Aorta (tissue), 5 donors: ENCODE measurements at regions not wholly inside any gene's neighbourhood (a gene's known extent, or its start where the extent isn't known, plus 50 kb on each side); places are given as distances from the start of the nearest gene placed in this dataset.

Source experiments
- ATAC-seq: fragments of 200-7000 bp; cut with Tn5 transposase; one replicate; pipeline ENCODE4 v1.9.1; 2022; ENCODE audit warnings: moderate library complexity; ENCODE audit not compliant: low FRiP score
- DNase-seq, 2 donors: peaks; one replicate each; pipeline ENCODE4 v3.0.0-alpha.2; 2020
- H3K27ac ChIP-seq, 2 donors: one replicate each; pipeline ENCODE4 v1.5.1; 2013; ENCODE audit warnings: low read length in 2 of 2, mild to moderate bottlenecking in 2 of 2, moderate library complexity in 2 of 2, control low read depth in 1 of 2, inconsistent platforms in 1 of 2, low read depth in 1 of 2
- H3K27me3 ChIP-seq, 2 donors: one replicate each; pipeline ENCODE4 v1.6.1; 2013; ENCODE audit warnings: control low read depth in 1 of 2, low read length in 1 of 2, mild to moderate bottlenecking in 1 of 2, moderate library complexity in 1 of 2; ENCODE audit not compliant: insufficient read depth in 2 of 2, control insufficient read depth in 1 of 2
- H3K36me3 ChIP-seq, 2 donors: one replicate each; pipeline ENCODE4 v1.6.1; 2013; ENCODE audit warnings: control low read depth in 1 of 2, low read length in 1 of 2, mild to moderate bottlenecking in 1 of 2; ENCODE audit not compliant: insufficient read depth in 2 of 2, control insufficient read depth in 1 of 2
- H3K4me1 ChIP-seq, 2 donors: one replicate each; pipeline ENCODE4 v1.6.1; 2013; ENCODE audit warnings: low read length in 2 of 2, control low read depth in 1 of 2, mild to moderate bottlenecking in 1 of 2, moderate library complexity in 1 of 2; ENCODE audit not compliant: insufficient read depth in 2 of 2, control insufficient read depth in 1 of 2
- H3K4me3 ChIP-seq, 2 donors: one replicate each; pipeline ENCODE4 v1.5.1; 2013; ENCODE audit warnings: low read length in 2 of 2, control low read depth in 1 of 2, mild to moderate bottlenecking in 1 of 2
- H3K9me3 ChIP-seq: one replicate; pipeline ENCODE4 v1.6.1; 2013; ENCODE audit warnings: mild to moderate bottlenecking, low read length; ENCODE audit not compliant: control insufficient read depth
- WGBS, 2 donors: extraction: QIAGEN DNeasy Blood & Tissue Kit; methylation state at CpG; one replicate each; pipeline ENCODE4 v1.1.7; 2013; 5-methylcytosine and 5-hydroxymethylcytosine counted together
- intact Hi-C, 2 donors: fragments of 100-400 bp; cut with DNase I; formaldehyde crosslinking; loops; one replicate each; pipeline versions ENCODE4 v1.14.2 to v1.15.0; 2022
- donor health status: healthy with polysubstance abuse.
- donor health status: Bipolar disorder and iron deficiency.
- donor health status: DM: no; HTN: no; CAD: no.
- donor health status: DM: no; HTN: no; CAD: no.
- donor health status: DM: yes; HTN: yes; CAD: no.

DNA sequence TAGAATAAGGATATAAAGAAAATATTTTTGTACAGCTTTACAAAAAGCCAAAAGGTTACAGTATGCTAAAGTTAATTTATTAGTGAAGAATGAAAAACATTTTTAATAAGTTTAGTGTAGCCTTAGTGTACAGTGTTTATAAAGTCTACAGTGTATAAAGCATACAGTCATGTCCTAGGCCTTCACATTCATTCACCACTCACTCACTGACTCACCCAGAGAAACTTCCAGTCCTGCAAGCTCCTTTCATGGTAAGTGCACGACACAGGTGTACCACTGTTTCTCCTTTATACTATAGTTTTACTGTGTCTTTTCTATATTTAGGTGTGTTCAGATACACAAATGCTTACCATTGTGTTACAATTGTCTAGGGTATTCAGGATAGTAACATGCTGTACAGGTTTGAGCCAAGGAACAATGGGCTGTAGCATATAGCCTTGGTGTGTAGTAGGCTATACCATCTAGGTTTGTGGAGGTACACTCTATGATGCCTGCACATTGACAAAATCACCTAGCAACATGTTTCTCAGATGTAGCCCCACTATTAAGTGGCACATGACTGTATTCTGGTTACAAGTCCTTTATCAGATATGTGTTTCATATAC, 197.1 kb upstream of the KBTBD8 start:
- Histone ChIP-seq H3K4me1 (no peaks in the 10 kb centered on the region), H3K27ac (no peak overlapping the region), H3K9me3 (no peaks in the 10 kb centered on the region), H3K36me3 (no peaks in the 10 kb centered on the region), H3K27me3 (no peaks in the 10 kb centered on the region), H3K4me3 (no peak overlapping the region)
- intact Hi-C loops, result no loop called here
- 100% methylated on average over 1 of the region's 1 CpG for WGBS, 2 donors
- DNase-seq (no peak), ATAC-seq (no peak)

DNA sequence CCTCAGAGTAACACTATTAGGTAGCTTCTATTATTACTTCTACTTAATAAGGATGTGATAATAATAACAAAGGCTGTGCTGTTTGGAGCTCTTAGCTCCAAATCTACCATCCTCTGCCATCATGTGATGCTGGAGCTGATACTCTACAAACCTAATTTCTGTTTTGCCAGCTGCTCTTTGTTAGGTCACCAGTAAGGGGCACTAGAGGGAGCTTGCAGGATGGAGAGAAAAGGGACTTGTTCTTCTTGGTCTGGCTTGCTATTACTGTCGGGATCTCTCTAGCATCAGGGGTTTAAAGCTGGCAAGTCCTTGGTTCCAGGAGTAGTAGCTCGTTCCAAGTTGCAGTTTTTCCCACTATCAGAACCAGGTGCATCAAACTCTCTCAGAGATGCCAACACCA, 194.9 kb upstream of the KBTBD8 start:
- H3K36me3 ChIP-seq, result no peaks in the 10 kb centered on the region
- no peaks in the 10 kb centered on the region for H3K27me3 ChIP-seq
- intact Hi-C loops, result no loop called here
- 66 to 67% methylated on average over 2 of the region's 2 CpGs for WGBS, 2 donors
- no peak for ATAC-seq
- no peaks in the 10 kb centered on the region for H3K9me3 ChIP-seq
- no peak for DNase-seq
- no peak overlapping the region for H3K4me3 ChIP-seq
- H3K4me1 ChIP-seq, result no peaks in the 10 kb centered on the region
- no peak overlapping the region for H3K27ac ChIP-seq

DNA sequence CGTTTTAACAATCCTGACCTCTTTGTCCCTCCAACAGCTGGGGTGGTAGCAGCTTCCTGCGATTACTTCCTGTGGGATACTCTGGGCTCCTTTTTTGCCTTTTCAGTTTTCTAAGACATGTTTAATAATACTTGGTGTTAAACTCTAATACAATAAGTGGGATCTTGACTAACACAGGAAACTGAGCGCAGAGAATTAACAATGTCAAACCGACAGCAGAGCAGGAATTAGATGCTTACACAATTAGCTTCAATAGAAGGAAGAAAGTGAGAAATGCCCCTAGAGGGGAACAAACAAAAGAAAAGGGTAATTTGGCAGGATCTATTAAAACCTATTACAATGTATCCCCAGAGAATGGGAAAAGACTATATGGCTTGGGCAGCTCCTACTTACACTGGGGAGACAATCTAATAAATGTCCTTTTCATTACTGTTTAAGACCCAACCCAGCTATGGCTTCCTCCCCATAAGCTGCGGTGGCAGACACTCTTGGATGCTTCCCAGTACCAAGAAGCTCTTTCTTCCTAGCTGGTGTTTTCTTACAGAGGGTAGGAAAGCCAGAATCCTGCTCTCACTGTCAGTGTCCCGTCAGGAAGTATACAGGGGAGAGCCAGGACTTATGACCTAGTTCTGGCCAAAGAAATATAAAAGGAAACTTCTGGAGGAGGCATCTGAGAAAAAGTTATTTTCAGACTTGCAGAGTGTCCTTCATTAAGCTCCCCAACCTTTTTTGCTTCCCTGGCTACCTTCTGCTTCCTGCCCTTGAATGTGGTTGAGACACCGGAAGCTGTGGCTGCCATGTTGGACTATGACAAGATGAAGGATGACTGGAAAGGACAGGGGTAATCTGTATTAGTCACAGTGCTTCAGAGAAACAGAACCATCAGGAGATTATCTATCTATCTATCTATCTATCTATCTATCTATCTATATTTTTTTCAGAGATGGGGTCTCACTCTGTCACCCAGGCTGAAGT, 194.1 kb upstream of the KBTBD8 start:
- intact Hi-C loops, result no loop called here
- Histone ChIP-seq H3K27ac (no peak overlapping the region), H3K36me3 (no peaks in the 10 kb centered on the region), H3K4me1 (no peaks in the 10 kb centered on the region), H3K9me3 (no peaks in the 10 kb centered on the region), H3K4me3 (no peak overlapping the region), H3K27me3 (no peaks in the 10 kb centered on the region)
- 57 to 66% methylated on average over 7 of the region's 7 CpGs for WGBS, 2 donors
- ATAC-seq (no peak), DNase-seq (no peak)

DNA sequence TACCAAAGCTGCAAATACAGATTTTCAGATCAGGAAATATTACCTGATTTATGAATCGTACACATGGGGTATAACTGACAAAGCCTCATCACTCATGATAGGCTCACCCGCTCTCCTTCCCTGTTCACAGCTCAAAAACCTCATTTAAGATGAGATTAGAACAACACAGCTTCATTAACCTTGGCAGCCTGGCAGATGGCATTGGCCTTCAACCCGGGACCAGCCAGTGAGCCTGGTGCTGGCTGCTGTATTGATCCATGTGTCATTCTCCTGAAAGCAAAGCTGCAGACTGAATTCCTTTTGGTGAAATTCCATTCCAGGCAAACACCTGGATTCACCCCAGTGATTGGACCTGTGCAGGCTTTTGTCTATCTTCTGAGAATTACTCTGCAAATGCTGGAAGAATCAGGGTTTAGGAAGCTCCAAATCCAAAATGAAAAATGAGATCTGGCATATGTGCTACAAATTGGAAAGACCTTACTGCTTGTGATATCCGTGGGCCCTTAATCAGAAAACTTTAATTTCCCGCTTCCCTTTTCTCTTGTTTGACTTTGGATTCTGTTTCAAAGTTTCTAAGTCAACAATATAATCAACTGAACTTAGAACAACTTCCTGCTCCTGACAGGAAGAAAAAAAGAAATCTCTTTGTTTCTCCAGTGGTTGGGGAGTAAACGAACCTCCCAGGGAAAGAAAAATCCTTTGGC, 189.1 kb upstream of the KBTBD8 start:
- DNase-seq (no peak), ATAC-seq (no peak)
- Histone ChIP-seq H3K27me3 (no peaks in the 10 kb centered on the region), H3K27ac (no peak overlapping the region), H3K4me3 (no peak overlapping the region), H3K9me3 (no peaks in the 10 kb centered on the region), H3K4me1 (no peaks in the 10 kb centered on the region), H3K36me3 (no peaks in the 10 kb centered on the region)
- intact Hi-C loops, result no loop called here
- 70 to 73% methylated on average over 6 of the region's 6 CpGs for WGBS, 2 donors

DNA sequence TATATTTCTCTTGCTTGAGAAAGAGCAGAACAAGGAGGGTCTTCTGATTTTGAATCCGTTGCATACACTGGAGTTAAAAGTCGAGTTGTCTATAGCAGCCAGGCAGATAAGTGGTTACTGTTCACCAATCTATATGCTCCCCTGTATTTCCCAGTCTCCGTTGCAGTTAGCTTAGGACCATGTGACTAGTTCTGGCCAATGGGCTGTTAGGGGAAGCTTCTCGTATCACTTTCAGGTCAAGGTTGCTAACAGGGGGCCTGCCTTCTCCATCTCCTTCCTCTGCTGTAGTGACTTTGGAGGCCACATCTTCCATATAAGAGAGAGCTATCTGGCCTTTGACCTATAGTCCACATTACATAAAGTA, 188.5 kb upstream of the KBTBD8 start:
- Histone ChIP-seq H3K4me1 (no peaks in the 10 kb centered on the region), H3K27ac (no peak overlapping the region), H3K27me3 (no peaks in the 10 kb centered on the region), H3K36me3 (no peaks in the 10 kb centered on the region), H3K9me3 (no peaks in the 10 kb centered on the region), H3K4me3 (no peak overlapping the region)
- WGBS, 2 donors, result 68 to 71% methylated on average over 4 of the region's 4 CpGs
- no peak for DNase-seq
- intact Hi-C loops, result no loop called here
- ATAC-seq, result no peak

DNA sequence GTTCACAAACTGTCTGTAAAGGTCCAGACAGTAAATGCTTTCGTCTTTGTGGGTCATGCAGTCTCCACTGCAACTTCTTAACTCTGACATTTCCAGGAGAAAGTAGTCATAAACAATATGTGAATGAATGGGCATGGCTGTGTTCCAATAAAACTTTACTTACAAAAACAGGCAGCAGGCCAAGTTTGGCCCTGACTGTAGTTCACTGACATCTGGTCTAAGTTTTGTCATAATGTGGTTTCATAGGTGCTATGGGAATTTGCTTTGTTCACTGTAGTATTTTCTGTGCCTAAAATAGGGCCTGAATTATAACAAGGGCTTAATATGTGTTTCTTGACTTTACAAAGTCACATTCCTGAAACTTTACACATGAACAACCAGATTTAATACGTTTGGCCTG, 186.0 kb upstream of the KBTBD8 start:
- 21 to 24% methylated on average over 2 of the region's 2 CpGs for WGBS, 2 donors
- Histone ChIP-seq H3K9me3 (no peaks in the 10 kb centered on the region), H3K27ac (no peak overlapping the region)

DNA sequence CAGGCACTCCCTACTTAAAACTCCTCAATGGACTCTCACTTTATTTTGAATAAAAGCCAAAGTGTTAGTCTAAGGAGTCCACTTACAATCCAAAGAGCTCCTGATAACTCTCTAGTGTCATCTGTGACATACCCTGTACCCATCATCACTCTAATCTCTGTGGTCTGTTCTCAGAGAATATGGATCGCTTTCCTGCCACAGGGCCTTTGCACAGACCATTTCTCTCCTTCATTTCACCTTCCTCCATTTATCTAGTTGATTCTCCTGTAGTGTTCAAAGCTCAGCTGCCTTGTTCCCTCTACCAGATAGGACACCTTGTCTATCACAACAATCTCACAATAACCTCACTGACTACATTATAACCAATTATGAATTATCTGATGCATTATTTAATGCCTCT, 185.4 kb upstream of the KBTBD8 start:
- Histone ChIP-seq H3K4me1 (peaks cover 0 to 2% of the 10 kb centered on the region in 2 donors), H3K27ac (no peak overlapping the region), H3K27me3 (no peaks in the 10 kb centered on the region), H3K4me3 (no peak overlapping the region), H3K36me3 (no peaks in the 10 kb centered on the region), H3K9me3 (no peaks in the 10 kb centered on the region)
- DNase-seq (no peak), ATAC-seq (no peak)
- WGBS, 2 donors, result 98 to 100% methylated on average over 1 of the region's 1 CpG
- intact Hi-C loops, result loop anchor here in 1 of 2 donors (10.0 kb wide), 1 partner anchor 308 kb away; the partner anchor contains the start of gene LRIG1

More for the DNA sequence above, 186.0 kb upstream of the KBTBD8 start:
- no peaks in the 10 kb centered on the region for H3K36me3 ChIP-seq
- H3K27me3 ChIP-seq, result no peaks in the 10 kb centered on the region
- H3K4me1 ChIP-seq, result peaks cover 0 to 2% of the 10 kb centered on the region in 2 donors
- intact Hi-C loops, result loop anchor here in 1 of 2 donors (10.0 kb wide), 1 partner anchor 307 kb away; the partner anchor contains the start of gene LRIG1
- DNase-seq, result no peak
- H3K4me3 ChIP-seq, result no peak overlapping the region
- no peak for ATAC-seq

DNA sequence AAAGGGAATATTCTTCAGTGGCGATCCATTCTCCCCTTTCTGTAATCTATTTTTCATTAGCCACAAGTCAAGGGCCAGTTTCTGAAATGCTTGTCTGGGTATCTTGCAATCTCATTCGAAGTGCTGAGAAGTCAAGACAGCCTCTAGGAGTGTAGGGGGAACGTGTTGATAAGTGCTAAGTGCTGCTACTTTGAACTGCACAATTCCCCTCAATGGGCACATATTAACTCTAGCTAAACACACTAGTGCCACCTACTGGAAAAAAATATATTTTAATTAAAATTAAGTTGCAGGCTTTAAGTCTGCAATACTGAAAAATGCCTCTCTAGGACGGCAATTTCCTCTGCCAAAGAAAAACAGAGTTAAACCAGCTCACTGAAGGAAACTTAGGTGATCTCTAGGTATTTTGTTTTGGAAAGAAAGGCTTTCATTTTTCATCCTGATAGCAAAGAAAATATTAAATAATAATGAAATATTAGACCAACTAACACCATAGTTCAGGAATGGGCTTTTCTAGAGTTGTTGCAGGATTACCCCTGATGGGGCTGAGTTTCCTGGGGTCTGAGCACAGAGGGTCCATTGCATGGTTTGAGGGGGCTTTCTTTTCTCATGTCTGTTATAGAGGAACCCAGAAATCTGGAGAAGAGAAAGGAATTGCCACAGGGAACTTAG, 181.9 kb upstream of the KBTBD8 start:
- Histone ChIP-seq H3K4me1 (peaks cover 0 to 2% of the 10 kb centered on the region in 2 donors), H3K27me3 (no peaks in the 10 kb centered on the region), H3K27ac (no peak overlapping the region), H3K9me3 (no peaks in the 10 kb centered on the region), H3K4me3 (no peak overlapping the region), H3K36me3 (no peaks in the 10 kb centered on the region)
- ATAC-seq (peak; percentile 81), DNase-seq (no peak)
- 18 to 21% methylated on average over 4 of the region's 4 CpGs for WGBS, 2 donors
- intact Hi-C loops, result loop anchor here (2.0 to 10.0 kb wide), 6 partner anchors 311 to 564 kb away; partner anchors contain the start of gene LRIG1 (in 2 of the 2)
